Psoas muscle (tissue), 7 donors: ENCODE measurements at regions not wholly inside any gene's neighbourhood (a gene's known extent, or its start where the extent isn't known, plus 50 kb on each side); places are given as distances from the start of the nearest gene placed in this dataset.

ENCODE experiments used
- ATAC-seq, 4 donors: fragments of 200-7000 bp; cut with Tn5 transposase; one replicate each; pipeline ENCODE4 v1.9.1; 2020; ENCODE audit warnings: moderate library complexity in 3 of 4, mild to moderate bottlenecking in 2 of 4
- DNase-seq, 2 donors: peaks; one replicate each; pipeline ENCODE4 v3.0.0-alpha.2; 2020
- H3K27ac ChIP-seq: fragments of 200-600 bp; one replicate; pipeline ENCODE4 v1.8.0; 2022
- H3K27me3 ChIP-seq, 3 donors: fragments of 200-600 bp in 1 of 3; one replicate each; pipeline versions ENCODE4 v1.6.1 to v1.8.0; 2013 to 2022; ENCODE audit warnings: low read length in 2 of 3, mild to moderate bottlenecking in 2 of 3, moderate library complexity in 1 of 3; ENCODE audit not compliant: insufficient read depth in 3 of 3
- H3K36me3 ChIP-seq, 2 donors: fragments of 200-600 bp in 1 of 2; one replicate each; pipeline versions ENCODE4 v1.6.1 to v1.8.0; 2013 to 2022; ENCODE audit warnings: low read depth in 1 of 2, mild to moderate bottlenecking in 1 of 2, moderate library complexity in 1 of 2; ENCODE audit not compliant: insufficient read depth in 1 of 2
- H3K4me1 ChIP-seq: fragments of 200-600 bp; one replicate; pipeline ENCODE4 v1.8.0; 2022
- H3K4me3 ChIP-seq: fragments of 200-600 bp; one replicate; pipeline ENCODE4 v1.8.0; 2022; ENCODE audit warnings: mild to moderate bottlenecking
- H3K9me3 ChIP-seq: fragments of 200-600 bp; one replicate; pipeline ENCODE4 v1.8.0; 2022
- CTCF ChIP-seq: fragments of 200-600 bp; IDR thresholded peaks from one replicate; pipeline ENCODE4 v1.8.0; 2022; ENCODE audit warnings: antibody characterized with exemption
- WGBS, 3 donors: extraction: QIAGEN DNeasy Blood & Tissue Kit; methylation state at CpG; one replicate each; pipeline versions ENCODE4 v1.1.6 to v1.1.7; 2013; 5-methylcytosine and 5-hydroxymethylcytosine counted together
- intact Hi-C, 2 donors: fragments of 100-400 bp; cut with DNase I; formaldehyde crosslinking; loops; one replicate each; pipeline versions ENCODE4 v1.11.0 to v1.14.2; 2022
- donor health status: healthy with polysubstance abuse.
- donor health status: DM: no; HTN: no; CAD: no; lungs with moderate emphysema.
- donor health status: Bipolar disorder and iron deficiency.
- donor health status: healthy.
- donor health status: DM: yes; HTN: yes; CAD: no.
- donor health status: DM: no; HTN: no; CAD: no.
- donor health status: DM: yes; HTN: yes; CAD: no.

GRCh38 chr4:31100536-31100935 is 380.4 kb downstream of the PCDH7 start:
- TF ChIP-seq CTCF: no peak
- intact Hi-C loops: no loop called here

GRCh38 chr4:31104043-31104442 is 383.9 kb downstream of the PCDH7 start:
- H3K27me3 ChIP-seq: no peaks in the 10 kb centered on the region
- no peak overlapping the region for H3K4me3 ChIP-seq
- no peak overlapping the region for H3K27ac ChIP-seq
- TF ChIP-seq CTCF: no peak
- ATAC-seq (no peak), DNase-seq (no peak)
- H3K36me3 ChIP-seq: no peaks in the 10 kb centered on the region
- intact Hi-C loops: no loop called here
- WGBS, 3 donors: 68 to 86% (median 82%) methylated on average over 1 of the region's 1 CpG
- H3K9me3 ChIP-seq: no peaks in the 10 kb centered on the region
- H3K4me1 ChIP-seq: no peaks in the 10 kb centered on the region

More at GRCh38 chr4:31100536-31100935, 380.4 kb downstream of the PCDH7 start:
- Histone ChIP-seq H3K36me3 (no peaks in the 10 kb centered on the region), H3K4me1 (no peaks in the 10 kb centered on the region), H3K27me3 (no peaks in the 10 kb centered on the region), H3K9me3 (no peaks in the 10 kb centered on the region), H3K27ac (no peak overlapping the region), H3K4me3 (no peak overlapping the region)
- ATAC-seq (no peak), DNase-seq (no peak)
- WGBS, 3 donors: 45 to 77% (median 48%) methylated on average over 1 of the region's 1 CpG

- Histone ChIP-seq H3K9me3 (no peaks in the 10 kb centered on the region), H3K4me3 (no peak overlapping the region), H3K27ac (no peak overlapping the region), H3K4me1 (no peaks in the 10 kb centered on the region), H3K36me3 (no peaks in the 10 kb centered on the region), H3K27me3 (no peaks in the 10 kb centered on the region)
- ATAC-seq (no peak), DNase-seq (no peak)
- intact Hi-C loops: no loop called here
- WGBS, 3 donors: 24 to 52% (median 34%) methylated on average over 3 of the region's 3 CpGs
- no peak for TF ChIP-seq CTCF
These were observed 384.4 kb downstream of the PCDH7 start for GRCh38 chr4:31104577-31104976.

GRCh38 chr4:31106419-31106818 is 386.2 kb downstream of the PCDH7 start:
- TF ChIP-seq CTCF: no peak
- WGBS, 3 donors: 73 to 94% (median 79%) methylated on average over 1 of the region's 1 CpG
- Histone ChIP-seq H3K36me3 (no peaks in the 10 kb centered on the region), H3K27me3 (no peaks in the 10 kb centered on the region), H3K4me1 (no peaks in the 10 kb centered on the region), H3K4me3 (no peak overlapping the region), H3K27ac (no peak overlapping the region), H3K9me3 (no peaks in the 10 kb centered on the region)
- no peak for ATAC-seq
- intact Hi-C loops: no loop called here
- DNase-seq: no peak

GRCh38 chr4:31107362-31107761 is 387.2 kb downstream of the PCDH7 start:
- 83 to 84% (median 84%) methylated on average over 2 of the region's 2 CpGs for WGBS, 3 donors
- no peaks in the 10 kb centered on the region for H3K36me3 ChIP-seq
- no peak for TF ChIP-seq CTCF
- ATAC-seq (no peak), DNase-seq (no peak)
- no peaks in the 10 kb centered on the region for H3K9me3 ChIP-seq
- H3K27ac ChIP-seq: no peak overlapping the region
- intact Hi-C loops: no loop called here
- H3K4me3 ChIP-seq: no peak overlapping the region
- H3K4me1 ChIP-seq: no peaks in the 10 kb centered on the region
- no peaks in the 10 kb centered on the region for H3K27me3 ChIP-seq
